ELR (cell line): ENCODE measurements at regions not wholly inside any gene's neighbourhood (a gene's known extent, or its start where the extent isn't known, plus 50 kb on each side); places are given as distances from the start of the nearest gene placed in this dataset.
"Not testable (repeated sequence)": the region's sequence is repeated elsewhere in the genome, so short reads cannot be mapped to it uniquely, and the experiment has no call there.

ENCODE experiments used
- DNase-seq: peaks from one replicate; pipeline ENCODE4 v3.0.0-alpha.2; 2015; ENCODE audit warnings: low read depth

GRCh38 chr14:80055667-80056496 lies 155.4 kb downstream of the DIO2 start:
- peak; percentile 55 for DNase-seq

DNA sequence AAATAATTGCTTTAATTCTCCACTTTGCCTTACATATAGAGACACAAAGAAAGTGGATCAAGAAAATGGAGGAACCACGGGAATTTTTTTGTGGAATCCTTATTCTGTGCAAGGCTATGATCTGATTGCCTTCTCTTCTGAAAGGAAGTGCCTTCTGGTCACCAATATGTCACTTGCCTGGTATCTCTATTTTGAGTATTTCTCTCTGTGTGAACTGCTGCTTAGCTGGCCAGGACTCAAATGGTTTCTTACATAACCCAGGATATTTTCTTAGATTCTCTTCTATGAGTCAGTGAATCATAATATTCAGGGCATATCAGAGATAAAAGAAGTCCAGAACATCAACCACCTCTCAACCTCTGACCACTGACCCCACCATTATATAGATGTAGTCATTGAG lies 156.1 kb downstream of the DIO2 start:
- DNase-seq = no peak

DNA sequence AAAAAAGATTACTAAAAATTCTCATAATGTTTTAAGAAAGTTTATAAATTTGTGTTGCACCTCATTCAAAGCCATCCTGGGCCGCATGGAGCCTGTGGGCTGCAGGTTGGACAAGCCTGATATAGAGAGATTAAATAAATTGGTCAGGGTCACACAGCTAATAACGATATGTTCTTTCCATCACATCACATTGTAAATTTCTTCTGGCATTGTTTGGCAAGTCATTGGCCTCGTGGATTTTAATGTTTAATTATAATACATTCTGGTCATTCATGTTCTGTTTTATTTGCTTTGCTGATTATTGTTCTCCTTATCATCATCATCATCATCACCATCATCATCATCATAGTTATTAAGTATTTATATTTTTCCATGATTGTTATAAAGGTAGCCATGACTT lies 157.3 kb downstream of the DIO2 start:
- DNase-seq = no peak

GRCh38 chr14:80049055-80049454 lies 162.2 kb downstream of the DIO2 start:
- no peak for DNase-seq

DNA sequence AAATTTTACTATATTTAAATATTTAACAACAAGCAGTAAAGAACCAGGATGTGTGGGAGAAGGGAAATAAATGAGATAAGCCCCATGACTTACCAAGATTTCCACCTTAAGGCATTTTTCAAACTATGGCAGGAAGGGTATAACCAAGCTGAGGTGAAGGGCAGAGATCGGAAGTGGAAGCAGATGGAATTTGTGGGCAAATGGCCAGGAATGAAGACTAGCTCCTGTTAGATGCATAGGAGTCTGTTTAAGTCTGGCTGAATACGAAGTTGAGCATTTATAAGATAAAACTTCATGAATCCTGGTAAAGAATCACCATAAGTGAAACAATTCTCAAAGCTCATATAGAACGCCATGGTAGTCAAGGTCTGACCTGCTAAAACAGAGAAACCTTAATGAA lies 163.5 kb downstream of the DIO2 start:
- DNase-seq = no peak

DNA sequence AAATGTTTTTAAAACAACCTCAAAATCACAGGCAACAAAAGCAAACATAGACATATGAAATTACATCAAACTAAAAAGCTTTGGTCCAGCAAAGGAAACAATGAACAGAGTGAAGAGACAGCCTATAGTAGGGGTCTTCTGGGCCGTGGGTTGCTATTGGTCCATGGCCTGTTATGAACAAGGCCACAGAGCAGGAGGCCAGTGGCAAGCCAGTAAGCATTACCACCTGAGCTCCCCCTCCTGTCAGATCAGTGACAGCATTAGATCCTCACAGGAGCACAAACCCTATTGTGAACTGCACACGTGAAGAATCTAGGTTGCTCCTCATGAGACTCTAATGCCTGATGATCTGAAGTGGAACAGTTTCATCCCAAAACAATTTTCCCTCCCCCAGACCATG lies 174.0 kb downstream of the DIO2 start:
- no peak for DNase-seq

GRCh38 chr14:80024417-80024816 lies 186.9 kb downstream of the DIO2 start:
- no peak for DNase-seq

GRCh38 chr14:80018476-80018875 lies 192.8 kb downstream of the DIO2 start:
- DNase-seq = not testable (repeated sequence)

- no peak for DNase-seq
Observed at GRCh38 chr14:80017795-80018194, 193.5 kb downstream of the DIO2 start.

DNA sequence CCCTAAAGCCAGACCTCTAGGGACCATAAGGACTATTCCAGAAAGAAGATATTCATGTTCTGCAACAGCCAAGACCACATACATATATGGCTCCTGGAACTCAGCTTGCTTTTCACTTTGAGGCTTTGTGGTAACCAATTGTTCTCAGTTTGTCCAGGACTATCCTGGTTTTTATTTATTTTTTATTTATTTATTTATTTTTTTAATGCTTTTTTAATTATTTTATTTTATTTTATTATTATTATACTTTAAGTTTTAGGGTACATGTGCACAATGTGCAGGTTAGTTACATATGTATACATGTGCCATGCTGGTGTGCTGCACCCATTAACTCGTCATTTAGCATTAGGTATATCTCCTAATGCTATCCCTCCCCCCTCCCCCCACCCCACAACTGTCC lies 201.1 kb downstream of the DIO2 start:
- not testable (repeated sequence) for DNase-seq

- no peak for DNase-seq
Observed at GRCh38 chr14:80005561-80005960, 205.7 kb downstream of the DIO2 start.

DNA sequence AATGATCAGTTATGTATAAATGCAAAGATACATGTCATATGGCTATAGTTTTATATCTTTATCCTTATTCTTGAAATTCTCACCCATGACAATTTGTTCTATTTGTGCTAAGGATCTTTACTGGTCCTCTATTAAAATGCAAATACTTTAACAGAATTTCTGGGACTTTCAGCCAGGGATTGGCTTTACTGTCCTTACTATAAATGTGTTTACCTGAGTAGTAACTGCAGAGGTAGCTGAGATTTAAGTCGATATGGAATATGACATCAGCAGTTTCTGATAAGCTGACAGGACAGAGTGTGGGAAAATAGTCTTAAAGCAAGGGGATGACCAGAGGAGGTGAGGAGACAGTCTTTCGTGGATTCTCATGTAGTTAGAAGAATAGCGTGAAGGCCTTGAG lies 206.4 kb downstream of the DIO2 start:
- DNase-seq = no peak

GRCh38 chr14:80003138-80003537 lies 208.2 kb downstream of the DIO2 start:
- DNase-seq = no peak

GRCh38 chr14:79997509-79998208 lies 213.6 kb downstream of the DIO2 start:
- no peak for DNase-seq

DNA sequence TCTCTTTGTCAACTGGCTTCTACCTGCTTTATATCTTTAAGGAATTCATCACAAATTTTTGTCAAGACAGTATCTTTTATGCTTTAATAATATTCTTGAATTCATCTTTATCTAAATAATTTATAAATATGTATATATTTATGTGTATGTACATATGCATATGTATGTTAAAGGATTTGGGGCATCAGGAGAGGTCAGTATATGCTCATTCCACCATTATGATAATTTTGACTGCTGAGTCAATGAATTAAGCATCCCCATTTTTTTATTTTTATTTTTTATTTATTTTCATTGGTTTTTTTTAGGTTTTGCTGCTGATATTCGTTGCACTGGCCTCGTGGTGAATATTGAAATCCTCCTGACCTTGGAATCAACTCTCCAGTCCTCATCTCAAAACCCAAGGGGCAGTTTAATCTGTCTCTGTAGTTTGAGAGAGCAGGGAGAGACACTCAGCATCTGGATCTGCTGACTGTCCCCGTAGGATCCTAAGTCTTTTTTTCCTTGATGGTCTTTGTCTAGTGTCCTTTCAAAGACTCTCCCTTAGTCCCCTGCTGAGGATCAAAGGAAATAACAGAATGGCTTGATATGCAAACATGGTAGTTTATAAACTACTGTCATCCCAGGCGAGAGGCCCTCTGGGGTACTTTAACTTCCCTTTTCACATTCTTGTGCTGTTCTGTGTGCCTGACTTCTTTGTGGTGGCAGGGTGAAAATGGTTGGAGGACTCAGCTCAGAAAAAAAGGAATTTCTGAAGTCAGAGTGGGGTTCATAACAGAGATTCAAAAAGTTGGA lies 218.7 kb downstream of the DIO2 start:
- DNase-seq = no peak

DNA sequence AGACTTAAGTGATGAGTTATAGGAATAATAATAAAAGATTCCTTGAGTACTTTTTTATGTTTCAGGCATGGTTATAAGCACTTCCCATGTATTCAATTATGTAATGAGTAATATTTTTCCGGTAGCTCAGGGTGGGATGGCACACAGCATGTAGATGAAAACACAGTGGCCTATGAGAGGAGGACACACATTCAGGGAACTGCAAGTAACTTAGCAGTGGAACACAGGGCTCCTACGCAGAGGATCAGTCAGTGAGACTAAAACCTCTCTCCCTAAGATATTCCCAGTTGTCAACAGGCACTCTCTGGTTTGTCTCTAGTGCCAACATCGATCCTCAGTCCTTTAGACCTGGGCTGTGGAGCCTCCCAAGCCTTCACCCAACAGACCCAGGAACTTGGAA lies 219.4 kb downstream of the DIO2 start:
- DNase-seq = no peak

- DNase-seq = no peak
Observed at GRCh38 chr14:79989990-79990389, 221.3 kb downstream of the DIO2 start.

DNA sequence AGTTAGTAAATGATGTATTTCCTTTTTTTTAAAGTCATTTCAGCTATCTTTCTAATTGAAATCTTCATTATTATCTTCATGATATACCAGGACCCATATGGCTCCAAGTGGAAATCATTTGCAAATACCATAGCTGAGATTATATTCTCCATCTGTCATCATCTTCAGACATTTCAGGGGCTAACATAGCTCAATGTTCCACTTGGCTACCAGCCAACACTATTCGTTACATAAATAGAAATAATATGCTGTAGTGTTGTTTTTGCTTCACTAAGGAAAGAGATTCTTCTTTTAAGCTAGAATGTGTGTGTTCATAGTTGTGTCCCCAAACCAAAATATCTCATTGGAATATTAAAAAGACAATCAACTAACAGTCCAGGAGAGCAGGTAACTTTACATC lies 225.1 kb downstream of the DIO2 start:
- no peak for DNase-seq

DNA sequence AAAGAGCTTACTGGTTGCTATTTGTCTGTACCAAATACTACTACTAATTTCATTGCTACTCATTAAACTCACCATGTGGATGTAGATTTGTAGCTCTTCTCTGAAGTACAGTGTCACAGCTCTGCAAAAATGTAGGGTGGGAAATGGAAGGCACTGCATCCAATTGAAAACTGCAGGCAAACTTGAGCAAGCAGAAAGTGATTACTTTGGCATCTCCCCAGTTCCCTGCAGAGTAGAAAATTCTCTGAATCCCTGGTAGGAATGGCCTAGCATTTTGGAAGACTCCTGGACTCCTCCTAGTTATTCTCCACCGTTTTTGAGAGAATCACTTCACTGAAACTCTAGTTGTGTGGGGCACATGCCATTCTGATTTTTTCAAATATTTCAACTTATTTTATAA lies 239.1 kb downstream of the DIO2 start:
- no peak for DNase-seq

GRCh38 chr14:79971330-79971729 lies 240.0 kb downstream of the DIO2 start:
- no peak for DNase-seq

GRCh38 chr14:79967453-79967852 lies 243.9 kb downstream of the DIO2 start:
- DNase-seq = no peak

GRCh38 chr14:79967001-79967400 lies 244.3 kb downstream of the DIO2 start:
- DNase-seq = no peak

DNA sequence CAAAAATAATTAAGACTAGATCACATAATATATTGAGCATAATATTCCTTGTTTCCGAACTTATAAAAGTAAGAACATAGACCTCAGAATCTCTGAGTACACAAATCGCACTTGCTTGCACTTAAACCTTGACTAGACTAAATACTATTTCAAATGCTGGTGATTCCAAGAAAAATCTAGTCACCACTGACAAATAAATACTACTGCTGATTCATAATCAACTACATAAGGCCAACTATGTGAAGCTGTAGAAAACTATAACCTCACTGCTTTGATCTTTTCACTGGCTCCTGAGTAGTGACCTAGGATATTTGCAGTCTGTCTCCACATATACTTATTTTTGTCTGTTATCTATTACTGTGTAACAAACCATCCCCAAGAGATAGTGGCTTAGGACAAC lies 245.4 kb downstream of the DIO2 start:
- no peak for DNase-seq
